ENCODE measurements at regions not wholly inside any gene's neighbourhood (a gene's known extent, or its start where the extent isn't known, plus 50 kb on each side); places are given as distances from the start of the nearest gene placed in this dataset.

- DNase-seq (ENCODE audit: low read depth in 2 of 2): no peak
Observed at GRCh38 chr9:79196606-79197005, 375.2 kb upstream of the TLE4 start.

DNA sequence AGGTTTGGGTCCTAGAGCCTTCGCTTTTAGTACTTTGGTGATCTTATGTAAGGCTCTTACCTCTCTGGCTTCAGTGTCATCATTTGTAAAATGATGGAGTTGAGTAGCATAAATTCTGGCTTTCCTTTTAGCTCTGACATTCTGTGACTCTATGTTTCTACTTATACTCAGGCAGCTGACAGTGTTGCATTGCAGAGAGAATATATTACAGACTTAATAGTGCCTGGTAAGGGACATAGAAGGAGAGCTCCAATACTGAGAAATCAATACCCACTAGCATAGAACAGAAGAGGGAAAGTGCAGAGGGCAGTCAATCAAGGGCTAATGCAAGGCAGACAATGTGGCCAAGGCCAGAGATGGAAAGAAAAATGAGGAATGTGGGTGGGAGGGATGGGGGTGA, 371.4 kb upstream of the TLE4 start:
- DNase-seq (ENCODE audit: low read depth in 2 of 2): no peak

DNA sequence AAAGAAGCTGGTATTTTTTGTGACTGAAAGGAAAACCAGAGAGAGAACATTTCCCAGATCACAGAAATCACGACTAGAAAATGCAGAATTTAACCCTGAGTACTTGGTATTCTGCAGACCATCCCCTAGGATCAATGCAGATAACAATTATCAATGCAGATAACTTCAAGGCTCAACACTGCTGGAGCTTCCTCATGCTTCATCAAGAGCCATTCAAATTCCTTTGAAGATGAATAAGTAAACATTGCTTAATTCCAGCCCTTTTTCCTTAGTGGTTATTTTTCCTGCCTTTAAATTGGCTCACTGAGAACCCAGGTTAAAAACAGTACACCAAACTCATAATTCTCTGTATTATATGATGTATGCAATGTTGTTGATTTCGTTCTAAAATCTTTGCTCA, 370.1 kb upstream of the TLE4 start:
- DNase-seq (ENCODE audit: low read depth in 2 of 2): no peak

DNA sequence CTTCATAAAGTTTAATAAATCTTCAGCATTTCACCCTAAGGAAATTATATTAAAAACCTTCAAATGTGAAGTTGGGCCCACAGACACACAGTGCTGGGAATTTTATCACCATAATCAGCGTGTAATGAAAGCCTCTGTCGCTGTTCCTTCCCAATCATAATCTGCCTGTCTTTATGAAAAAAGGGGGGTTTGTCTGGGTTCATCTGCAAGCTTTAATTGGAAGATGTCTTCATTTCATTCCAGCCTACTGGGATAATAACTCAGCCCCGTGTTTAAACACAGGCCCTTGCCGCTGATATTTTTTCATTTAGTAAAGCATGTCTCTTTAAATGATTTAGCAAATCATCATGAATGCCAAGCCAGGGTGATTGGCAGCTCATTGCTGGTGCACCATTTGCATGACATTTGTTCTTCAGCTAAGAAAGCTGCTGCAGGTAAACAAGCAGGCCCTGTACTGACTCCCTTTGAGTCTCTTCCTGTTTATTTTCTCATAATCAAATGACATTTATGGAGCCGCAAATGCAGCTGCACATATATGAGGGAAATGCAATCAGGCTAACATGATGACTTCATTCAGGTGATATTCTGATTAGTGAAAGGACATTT, 362.9 kb upstream of the TLE4 start:
- no peak for DNase-seq (ENCODE audit: low read depth in 2 of 2)

DNA sequence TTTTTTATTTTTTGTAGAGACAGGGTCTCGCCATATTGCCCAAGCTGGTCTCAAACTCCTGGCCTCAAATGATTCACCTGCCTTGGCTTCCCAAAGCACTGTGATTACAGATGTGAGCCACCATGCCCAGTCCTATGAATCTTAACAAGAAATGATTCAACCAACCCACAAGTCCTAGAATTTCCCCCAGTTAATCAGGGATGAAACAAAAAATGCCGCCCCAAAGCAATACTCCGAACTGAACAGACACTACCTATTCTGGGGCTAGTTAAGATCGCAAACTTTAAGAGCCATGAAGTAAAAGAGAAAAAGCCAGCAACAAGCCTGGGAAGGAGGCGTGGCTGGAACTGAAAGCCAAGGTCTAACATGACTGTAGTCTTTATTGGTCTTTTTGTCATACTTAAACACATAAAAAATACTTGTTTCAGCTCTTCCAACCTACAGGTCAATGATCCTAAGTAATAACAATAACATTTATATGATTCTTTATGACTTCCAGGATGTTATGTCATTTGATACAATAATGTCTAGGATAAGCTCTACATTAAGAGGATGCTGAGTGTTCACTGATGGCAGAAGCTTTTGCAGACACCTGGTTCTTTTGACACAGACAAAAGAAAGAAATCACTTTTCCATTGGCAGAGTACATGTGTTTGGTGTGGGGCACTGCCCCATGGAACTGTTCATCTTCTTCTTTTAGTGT, 361.1 kb upstream of the TLE4 start:
- DNase-seq (ENCODE audit: low read depth in 2 of 2): no peak

DNA sequence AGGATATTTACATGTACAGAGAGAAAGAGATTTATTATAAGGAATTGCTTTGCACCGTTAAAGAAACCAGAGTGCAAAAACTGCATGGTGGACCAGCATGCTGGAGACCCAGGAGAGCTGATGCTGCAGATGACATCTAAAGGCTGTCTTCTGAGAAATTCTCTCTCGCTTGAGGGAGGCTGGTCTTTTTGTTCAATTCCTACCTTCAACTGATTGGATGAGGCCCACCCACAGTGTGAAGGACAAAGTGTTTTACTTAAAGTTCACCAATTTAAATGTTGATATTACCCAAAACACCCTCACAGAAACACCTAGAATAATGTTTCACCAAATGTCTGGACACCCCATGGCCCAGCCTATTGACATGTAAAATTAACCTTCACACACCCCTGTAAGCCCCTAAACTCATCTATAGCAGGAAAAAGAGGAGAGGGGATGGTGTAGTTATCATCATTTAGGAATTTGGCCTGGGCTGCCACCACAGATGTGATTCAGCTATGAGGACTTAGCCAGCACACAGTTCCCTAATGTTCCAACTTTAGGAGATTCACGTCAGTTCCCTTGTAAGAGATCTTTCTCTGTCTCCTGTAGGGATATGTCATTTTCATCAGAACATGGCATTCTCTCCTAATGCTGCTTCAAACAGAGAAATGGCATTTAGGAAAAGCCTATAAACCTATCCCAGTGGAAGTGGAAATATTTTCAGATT, 358.2 kb upstream of the TLE4 start:
- DNase-seq (ENCODE audit: low read depth in 2 of 2): no peak

- DNase-seq (ENCODE audit: low read depth in 2 of 2): no peak
Observed at GRCh38 chr9:79215821-79216220, 355.9 kb upstream of the TLE4 start.

GRCh38 chr9:79220251-79220650, 351.5 kb upstream of the TLE4 start:
- no peak for DNase-seq (ENCODE audit: low read depth in 2 of 2)

- DNase-seq (ENCODE audit: low read depth in 2 of 2): no peak
Observed at GRCh38 chr9:79220666-79221065, 351.1 kb upstream of the TLE4 start.

DNA sequence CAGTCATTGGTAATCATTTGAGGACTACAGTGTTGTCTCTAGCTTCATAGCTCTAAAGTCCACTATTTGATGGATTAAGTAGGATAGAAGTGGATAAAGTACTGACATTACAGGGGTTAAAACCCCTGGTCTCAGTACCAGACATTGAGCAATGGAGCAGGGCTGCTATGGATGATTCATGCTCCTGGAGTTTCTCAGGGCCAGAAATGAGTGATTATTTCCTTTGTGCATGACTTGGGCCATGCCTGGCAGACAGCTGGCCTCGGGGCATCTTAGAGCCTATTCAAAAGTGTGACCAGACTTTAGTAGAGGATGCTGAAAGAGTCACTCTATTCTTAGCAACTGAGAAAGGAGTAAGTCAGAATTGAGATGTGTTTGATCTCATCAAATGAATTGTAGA, 350.7 kb upstream of the TLE4 start:
- DNase-seq (ENCODE audit: low read depth in 2 of 2): no peak

GRCh38 chr9:79222483-79222882, 349.3 kb upstream of the TLE4 start:
- no peak for DNase-seq (ENCODE audit: low read depth in 2 of 2)

DNA sequence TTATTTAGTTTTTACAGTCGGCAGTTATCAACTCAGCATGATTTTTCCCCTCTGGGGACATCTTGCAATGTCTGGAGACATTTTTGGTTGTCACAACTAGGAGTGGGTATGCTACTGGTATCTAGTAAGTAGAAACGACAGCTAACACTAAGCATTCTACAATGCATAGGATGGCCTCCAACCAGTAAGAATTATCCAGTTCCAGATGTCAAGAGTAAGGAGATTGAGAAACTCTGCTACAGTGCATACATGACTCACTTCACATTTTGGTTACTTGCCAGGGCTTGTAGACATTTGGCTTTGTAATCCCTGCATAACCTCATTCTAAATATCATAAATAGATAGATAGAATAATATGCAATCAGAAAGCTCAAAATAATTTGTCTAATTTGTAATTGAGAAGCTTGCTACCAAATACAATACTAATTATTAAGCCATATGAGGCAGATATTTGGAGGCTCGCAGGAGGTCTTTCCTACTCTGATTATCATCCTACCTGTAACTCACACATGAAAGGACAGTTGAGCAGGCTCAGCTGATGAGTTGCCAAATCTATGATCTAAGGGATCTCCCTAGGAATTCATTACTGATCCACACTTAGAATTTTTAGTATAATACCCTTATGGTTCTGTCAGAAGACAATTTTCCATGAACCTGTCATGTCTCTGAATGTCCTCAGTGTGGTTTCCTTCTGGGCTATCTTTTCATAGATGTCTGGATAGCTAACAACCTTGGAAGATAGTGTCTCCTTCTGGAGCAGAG, 346.9 kb upstream of the TLE4 start:
- DNase-seq (ENCODE audit: low read depth in 2 of 2): no peak

GRCh38 chr9:79233542-79233941, 338.2 kb upstream of the TLE4 start:
- DNase-seq (ENCODE audit: low read depth in 2 of 2): no peak

GRCh38 chr9:79236466-79236865, 335.3 kb upstream of the TLE4 start:
- no peak for DNase-seq (ENCODE audit: low read depth in 2 of 2)

DNA sequence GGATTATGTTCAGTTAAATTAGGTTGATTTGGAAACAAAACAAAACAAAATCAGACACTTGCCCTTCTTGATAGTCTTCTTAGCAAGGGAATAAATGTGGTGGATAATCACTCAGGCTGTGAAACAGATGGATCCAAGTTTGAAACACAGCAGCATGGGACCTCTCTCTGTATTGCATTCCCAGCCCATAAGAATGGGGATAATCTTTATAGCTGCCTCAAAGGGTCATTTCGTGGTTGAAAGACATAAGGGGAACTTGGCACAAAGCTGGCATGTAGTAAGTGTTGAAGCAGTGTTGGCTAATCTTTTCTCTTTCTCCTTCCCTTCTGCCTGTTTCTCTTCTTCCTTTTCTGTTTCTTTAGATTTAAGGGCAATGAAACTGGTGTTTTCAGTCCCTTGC, 333.9 kb upstream of the TLE4 start:
- DNase-seq (ENCODE audit: low read depth in 2 of 2): no peak

- no peak for DNase-seq (ENCODE audit: low read depth in 2 of 2)
Observed at GRCh38 chr9:79240774-79241173, 331.0 kb upstream of the TLE4 start.

DNA sequence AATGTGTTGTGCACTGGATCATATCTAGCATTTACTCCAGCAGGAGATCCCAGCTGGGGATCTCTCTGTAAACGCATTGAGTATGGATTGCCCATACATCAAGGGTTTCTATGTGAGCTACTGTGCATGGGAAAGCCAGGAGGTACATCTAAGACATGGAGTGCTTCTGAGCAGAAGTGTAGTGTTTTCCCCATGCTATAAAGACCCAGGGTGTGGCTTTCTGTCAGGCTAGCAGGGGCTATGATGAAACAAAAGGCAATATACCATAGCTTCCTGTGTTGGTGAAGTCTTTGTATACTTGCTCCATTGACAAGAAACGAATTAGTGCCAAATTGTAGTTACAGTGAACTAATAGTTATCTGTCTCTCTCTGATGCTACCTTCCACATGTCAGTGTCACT, 329.3 kb upstream of the TLE4 start:
- no peak for DNase-seq (ENCODE audit: low read depth in 2 of 2)

DNA sequence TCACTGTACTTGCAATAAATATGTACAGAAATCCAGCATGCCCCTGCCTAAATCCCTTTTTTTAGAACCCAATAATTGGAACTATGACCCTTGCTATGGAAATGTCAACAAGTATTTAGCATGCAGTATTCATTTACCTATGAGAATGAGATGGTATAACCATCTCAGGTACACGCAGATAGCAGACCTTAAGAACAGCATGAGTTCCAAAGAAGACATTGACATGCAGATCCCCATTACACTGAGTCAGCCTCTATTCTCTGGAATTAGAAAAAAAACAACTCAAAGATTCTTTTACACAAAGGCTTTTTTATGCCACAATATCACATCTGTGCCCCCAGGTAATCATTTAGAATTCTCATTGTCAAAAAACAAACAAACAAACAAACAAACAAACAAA, 325.6 kb upstream of the TLE4 start:
- no peak for DNase-seq (ENCODE audit: low read depth in 2 of 2)

DNA sequence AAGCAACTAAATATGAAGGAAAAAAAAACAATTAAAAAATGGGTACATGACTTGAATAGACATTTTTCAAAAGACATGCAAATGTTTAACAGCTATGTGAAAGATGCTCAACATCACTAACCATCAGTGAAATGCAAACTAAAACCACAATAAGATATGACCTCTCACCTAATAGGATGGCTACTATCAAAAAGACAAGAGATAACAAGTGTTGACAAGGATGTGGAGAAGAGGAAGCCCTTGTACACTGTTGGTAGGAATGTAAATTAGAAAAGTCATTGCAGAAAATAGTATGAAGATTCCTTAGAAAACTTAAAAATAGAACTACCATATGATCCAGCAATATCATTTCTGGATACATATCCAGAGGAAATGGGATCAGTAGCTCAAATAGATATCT, 324.7 kb upstream of the TLE4 start:
- DNase-seq (ENCODE audit: low read depth in 2 of 2): no peak

DNA sequence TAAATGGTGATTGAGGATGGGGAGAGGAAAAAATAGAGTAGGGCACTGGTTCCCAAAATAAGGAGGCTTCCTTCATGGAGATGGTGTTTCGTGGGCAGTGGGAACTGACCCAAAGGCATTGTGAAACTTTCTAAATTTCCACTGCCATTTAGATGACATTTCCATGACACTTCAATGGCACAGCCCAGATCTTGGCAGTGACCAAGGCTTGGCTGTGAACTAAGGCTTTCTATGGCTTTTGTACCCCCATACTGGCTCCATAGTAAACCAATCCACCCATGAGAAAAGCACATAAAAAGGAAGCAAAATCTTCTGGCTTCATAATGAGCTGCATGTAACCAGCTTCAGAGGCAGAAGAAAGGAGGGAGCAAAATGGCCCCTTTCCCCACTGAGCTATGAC, 321.0 kb upstream of the TLE4 start:
- DNase-seq (ENCODE audit: low read depth in 2 of 2): no peak

DNA sequence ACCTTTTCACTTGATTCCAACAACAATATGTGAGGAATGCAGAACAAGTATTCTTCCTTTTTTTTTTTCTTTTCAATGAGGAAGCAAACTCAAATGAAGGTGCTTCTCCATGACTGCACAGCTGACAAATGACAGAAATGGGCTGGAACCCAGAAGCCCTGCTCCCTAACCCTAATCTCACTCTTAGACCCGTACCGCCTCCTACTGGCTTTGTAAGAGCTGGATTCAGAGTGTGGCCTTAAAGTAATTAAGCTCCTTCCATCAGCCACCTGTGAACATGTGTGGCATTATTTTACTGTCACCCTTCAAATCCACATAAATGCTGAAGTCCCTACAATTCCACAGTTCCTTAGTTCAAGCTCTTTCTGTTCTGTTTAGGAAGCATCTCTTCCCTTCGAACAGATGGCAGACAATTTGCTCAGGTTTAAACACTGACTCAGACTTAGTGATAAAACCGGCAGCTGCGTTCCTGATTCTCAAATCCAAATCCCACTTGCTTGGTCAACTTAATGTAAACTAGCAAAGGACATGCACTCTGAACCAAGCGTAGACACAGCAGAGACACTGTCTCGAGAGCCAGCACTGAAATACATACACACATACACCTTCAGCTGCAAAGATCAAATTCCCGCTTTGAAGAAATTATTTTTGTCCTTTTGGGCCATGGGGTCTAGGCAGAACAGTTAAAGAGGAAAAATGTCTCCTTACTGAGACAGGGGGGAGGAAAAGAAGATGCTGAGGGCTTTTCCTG, 316.7 kb upstream of the TLE4 start:
- no peak for DNase-seq (ENCODE audit: low read depth in 2 of 2)
